Urothelium cell line (cell line): ENCODE measurements at regions not wholly inside any gene's neighbourhood (a gene's known extent, or its start where the extent isn't known, plus 50 kb on each side); places are given as distances from the start of the nearest gene placed in this dataset.
"Not testable (repeated sequence)": the region's sequence is repeated elsewhere in the genome, so short reads cannot be mapped to it uniquely, and the experiment has no call there.

Experiments used
- DNase-seq: peaks from one replicate; pipeline ENCODE4 v3.0.0; 2011; ENCODE audit warnings: low spot score, mixed read lengths
- FAIRE-seq: peaks from 2 replicates; lab custom pipeline; 2011; peaks lifted over from hg19 to GRCh38; lab: Jason Lieb, UNC

- DNase-seq (no peak), FAIRE-seq (no peak)
Observed at GRCh38 chr13:67438465-67438864, 208.3 kb upstream of the PCDH9 start.

- no peak for FAIRE-seq
- DNase-seq = no peak
Observed at GRCh38 chr13:67437244-67437643, 207.1 kb upstream of the PCDH9 start.

- DNase-seq = no peak
- no peak for FAIRE-seq
Observed at GRCh38 chr13:67421475-67421874, 191.3 kb upstream of the PCDH9 start.

GRCh38 chr13:67416047-67416925, 186.2 kb upstream of the PCDH9 start:
- DNase-seq (peak; percentile 13), FAIRE-seq (no peak)

GRCh38 chr13:67410645-67411044, 180.5 kb upstream of the PCDH9 start:
- no peak for DNase-seq
- FAIRE-seq = no peak

- DNase-seq (no peak), FAIRE-seq (no peak)
Observed at GRCh38 chr13:67408798-67409197, 178.7 kb upstream of the PCDH9 start.

GRCh38 chr13:67402546-67402945, 172.4 kb upstream of the PCDH9 start:
- DNase-seq (no peak), FAIRE-seq (no peak)

- FAIRE-seq (no peak), DNase-seq (no peak)
Observed at GRCh38 chr13:67395577-67395976, 165.4 kb upstream of the PCDH9 start.

- no peak for DNase-seq
- no peak for FAIRE-seq
Observed at GRCh38 chr13:67392014-67392413, 161.9 kb upstream of the PCDH9 start.

GRCh38 chr13:67390462-67391086, 160.4 kb upstream of the PCDH9 start:
- DNase-seq (no peak), FAIRE-seq (no peak)

GRCh38 chr13:67389171-67389570, 159.0 kb upstream of the PCDH9 start:
- FAIRE-seq = no peak

GRCh38 chr13:67383109-67383757, 153.1 kb upstream of the PCDH9 start:
- not testable (repeated sequence) for FAIRE-seq, DNase-seq

More at GRCh38 chr13:67389171-67389570, 159.0 kb upstream of the PCDH9 start:
- no peak for DNase-seq

GRCh38 chr13:67377919-67378318, 147.8 kb upstream of the PCDH9 start:
- DNase-seq = no peak
- FAIRE-seq = no peak

- no peak for DNase-seq
- FAIRE-seq = no peak
Observed at GRCh38 chr13:67374391-67374790, 144.3 kb upstream of the PCDH9 start.

- DNase-seq (no peak), FAIRE-seq (no peak)
Observed at GRCh38 chr13:67372868-67373464, 142.8 kb upstream of the PCDH9 start.

GRCh38 chr13:67369895-67370660, 139.9 kb upstream of the PCDH9 start:
- FAIRE-seq (no peak), DNase-seq (no peak)

- no peak for FAIRE-seq
- DNase-seq = no peak
Observed at GRCh38 chr13:67367399-67367798, 137.3 kb upstream of the PCDH9 start.

- FAIRE-seq (no peak), DNase-seq (no peak)
Observed at GRCh38 chr13:67366533-67366932, 136.4 kb upstream of the PCDH9 start.

GRCh38 chr13:67355812-67356476, 125.8 kb upstream of the PCDH9 start:
- FAIRE-seq = no peak
- no peak for DNase-seq

- FAIRE-seq (no peak), DNase-seq (no peak)
Observed at GRCh38 chr13:67353941-67354340, 123.8 kb upstream of the PCDH9 start.
